H1 (cell line): ENCODE measurements at regions not wholly inside any gene's neighbourhood (a gene's known extent, or its start where the extent isn't known, plus 50 kb on each side); places are given as distances from the start of the nearest gene placed in this dataset.

Source experiments
- CTCF ChIA-PET: fragments of 300-600 bp; sonication (Branson Sonifier 250); formaldehyde crosslinking; loops from one replicate; lab custom pipeline; 2021; ENCODE audit not compliant: partially characterized antibody; lab: Charles Lee
- POLR2A ChIA-PET: fragments of 300-600 bp; sonication (Branson Sonifier 250); formaldehyde crosslinking; loops from one replicate; lab custom pipeline; 2021; ENCODE audit warnings: inconsistent platforms; ENCODE audit not compliant: partially characterized antibody; lab: Charles Lee
- DNase-seq, 2 experiments: peaks; one replicate each; pipeline versions ENCODE4 v3.0.0 to v3.0.0-alpha.2; 2010 to 2022; ENCODE audit warnings: low spot score in 2 of 2, low read depth in 1 of 2, mixed read lengths in 1 of 2
- FAIRE-seq: peaks from 2 replicates; lab custom pipeline; 2011; peaks lifted over from hg19 to GRCh38; lab: Jason Lieb, UNC
- H2AFZ ChIP-seq: 2 replicates; pipeline ENCODE4 v1.8.1; 2012; ENCODE audit warnings: low read length, inconsistent platforms
- H2AK5ac ChIP-seq: 2 replicates; pipeline ENCODE4 v1.6.1; 2013; ENCODE audit warnings: low read depth, low read length
- H2BK120ac ChIP-seq: replicated peaks from 2 replicates; pipeline ENCODE3; 2013; ENCODE audit warnings: low read depth, low read length, inconsistent platforms
- H2BK12ac ChIP-seq: 2 replicates; pipeline ENCODE4 v1.6.1; 2013; ENCODE audit warnings: low read depth, low read length
- H2BK15ac ChIP-seq: 2 replicates; pipeline ENCODE4 v1.6.1; 2013; ENCODE audit warnings: low read length
- H2BK20ac ChIP-seq: 2 replicates; pipeline ENCODE4 v1.6.1; 2013; ENCODE audit warnings: low read length
- H2BK5ac ChIP-seq: 2 replicates; pipeline ENCODE4 v1.6.1; 2013; ENCODE audit warnings: low read depth, low read length
- H3K14ac ChIP-seq: 2 replicates; pipeline ENCODE4 v1.6.1; 2013; ENCODE audit warnings: inconsistent platforms; ENCODE audit not compliant: insufficient read length
- H3K18ac ChIP-seq: 2 replicates; pipeline ENCODE4 v1.6.1; 2013; ENCODE audit warnings: low read length; ENCODE audit errors: extremely low read depth
- H3K23ac ChIP-seq: 2 replicates; pipeline ENCODE4 v1.6.1; 2013; ENCODE audit warnings: inconsistent platforms; ENCODE audit not compliant: insufficient read length
- H3K23me2 ChIP-seq: 2 replicates; pipeline ENCODE4 v1.6.1; 2013; ENCODE audit warnings: low read depth, low read length
- H3K27ac ChIP-seq: 2 replicates; pipeline ENCODE4 v1.6.1; 2011; ENCODE audit warnings: low read depth, low read length, inconsistent platforms
- H3K27me3 ChIP-seq, 4 experiments: replicated peaks in 1 of 4; 1 replicate in 1 of 4; 2 replicates in 3 of 4; pipeline versions ENCODE4 v1.6.1 to v1.8.1; 2011 to 2013; ENCODE audit warnings: low read length in 3 of 4, mild to moderate bottlenecking in 3 of 4, inconsistent platforms in 2 of 4, mixed read lengths in 2 of 4, moderate library complexity in 1 of 4; ENCODE audit not compliant: control insufficient read depth in 3 of 4, insufficient read depth in 3 of 4; ENCODE audit errors: extremely low read depth in 1 of 4
- H3K36me3 ChIP-seq, 4 experiments: 2 replicates each; pipeline versions ENCODE4 v1.6.1 to v1.8.1; 2011 to 2013; ENCODE audit warnings: mild to moderate bottlenecking in 4 of 4, low read length in 3 of 4, moderate library complexity in 2 of 4, control low read depth in 1 of 4, inconsistent platforms in 1 of 4; ENCODE audit not compliant: insufficient read depth in 4 of 4, control insufficient read depth in 2 of 4
- H3K4ac ChIP-seq: replicated peaks from 2 replicates; pipeline ENCODE3; 2013; ENCODE audit warnings: low read length, low read depth, mixed read lengths, inconsistent platforms; ENCODE audit not compliant: insufficient read length
- H3K4me1 ChIP-seq, 4 experiments: replicated peaks in 1 of 4; 1 replicate in 1 of 4; 2 replicates in 3 of 4; pipeline versions ENCODE4 v1.6.1 to v1.8.1; 2011 to 2013; ENCODE audit warnings: low read length in 3 of 4, inconsistent platforms in 2 of 4, mixed read lengths in 1 of 4; ENCODE audit not compliant: insufficient read depth in 4 of 4, control insufficient read depth in 3 of 4
- H3K4me2 ChIP-seq, 2 experiments: 2 replicates each; pipeline versions ENCODE4 v1.6.1 to v1.8.1; 2011 to 2013; ENCODE audit warnings: low read depth in 2 of 2, low read length in 2 of 2, control low read depth in 1 of 2, inconsistent platforms in 1 of 2, mild to moderate bottlenecking in 1 of 2; ENCODE audit not compliant: insufficient read depth in 1 of 2
- H3K4me3 ChIP-seq, 4 experiments: fragments of 200-600, 300-600 bp in 1 of 4; sonication (generic), shearing (Covaris generic), sonication (Bioruptor Twin) in 1 of 4; 2 replicates each; pipeline versions ENCODE4 v1.5.1 to v1.8.1; 2011 to 2016; ENCODE audit warnings: low read length in 4 of 4, low read depth in 3 of 4, control low read depth in 2 of 4, inconsistent platforms in 2 of 4, mild to moderate bottlenecking in 2 of 4, mixed read lengths in 1 of 4, moderate library complexity in 1 of 4; ENCODE audit not compliant: insufficient read depth in 2 of 4; ENCODE audit errors: extremely low read depth in 1 of 4
- H3K56ac ChIP-seq: replicated peaks from 2 replicates; pipeline ENCODE3; 2013; ENCODE audit warnings: low read depth, mild to moderate bottlenecking, mixed read lengths, low read length, inconsistent platforms; ENCODE audit not compliant: insufficient read length
- H3K79me1 ChIP-seq: 2 replicates; pipeline ENCODE4 v1.6.1; 2013; ENCODE audit warnings: low read depth, low read length, control low read depth
- H3K79me2 ChIP-seq, 2 experiments: 2 replicates each; pipeline versions ENCODE4 v1.6.1 to v1.8.1; 2012 to 2013; ENCODE audit warnings: low read length in 2 of 2, mild to moderate bottlenecking in 2 of 2, inconsistent platforms in 1 of 2; ENCODE audit not compliant: insufficient read depth in 2 of 2, control insufficient read depth in 1 of 2
- H3K9ac ChIP-seq, 4 experiments: replicated peaks in 1 of 4; 1 replicate in 1 of 4; 2 replicates in 3 of 4; pipeline versions ENCODE4 v1.6.1 to v1.8.1; 2011 to 2013; ENCODE audit warnings: low read depth in 3 of 4, low read length in 3 of 4, control low read depth in 2 of 4, mild to moderate bottlenecking in 2 of 4, moderate library complexity in 2 of 4, inconsistent platforms in 1 of 4; ENCODE audit errors: extremely low read depth in 1 of 4
- H3K9me3 ChIP-seq, 2 experiments: 2 replicates each; pipeline versions ENCODE4 v1.6.1 to v1.8.1; 2012 to 2013; ENCODE audit warnings: mild to moderate bottlenecking in 2 of 2, moderate library complexity in 2 of 2, control low read depth in 1 of 2, inconsistent platforms in 1 of 2, low read depth in 1 of 2, low read length in 1 of 2, mixed read lengths in 1 of 2; ENCODE audit not compliant: insufficient read depth in 2 of 2
- H4K20me1 ChIP-seq, 2 experiments: replicated peaks in 1 of 2; 2 replicates each; pipeline versions ENCODE3 to v1.8.1; 2011 to 2013; ENCODE audit warnings: inconsistent platforms in 2 of 2, low read length in 2 of 2, mild to moderate bottlenecking in 1 of 2; ENCODE audit not compliant: insufficient read depth in 2 of 2, control insufficient read depth in 1 of 2
- H4K5ac ChIP-seq: 2 replicates; pipeline ENCODE4 v1.6.1; 2013; ENCODE audit warnings: low read length, low read depth, mixed read lengths, inconsistent platforms; ENCODE audit not compliant: insufficient read length
- H4K8ac ChIP-seq: 2 replicates; pipeline ENCODE4 v1.8.0; 2013; ENCODE audit warnings: mild to moderate bottlenecking, moderate library complexity, low read length, inconsistent platforms; ENCODE audit not compliant: insufficient read depth; ENCODE audit errors: extremely low read depth
- H4K91ac ChIP-seq: replicated peaks from 2 replicates; pipeline ENCODE3; 2013; ENCODE audit warnings: low read length, mixed read lengths, inconsistent platforms; ENCODE audit not compliant: insufficient read length
- BRCA1 ChIP-seq: IDR thresholded peaks from 2 replicates; pipeline ENCODE4 v1.6.1; 2012; ENCODE audit warnings: low read depth, low read length, improper control_type of control experiment
- EGR1 ChIP-seq: IDR thresholded peaks from 2 replicates; pipeline ENCODE4 v1.6.1; 2011; ENCODE audit warnings: low read depth, low read length, borderline replicate concordance
- GABPA ChIP-seq: IDR thresholded peaks from 2 replicates; pipeline ENCODE4 v1.6.1; 2011; ENCODE audit warnings: mild to moderate bottlenecking, low read length, moderate library complexity, borderline replicate concordance; ENCODE audit not compliant: insufficient read depth
- RXRA ChIP-seq: IDR thresholded peaks from 2 replicates; pipeline ENCODE4 v1.6.1; 2011; ENCODE audit warnings: low read depth, mild to moderate bottlenecking, low read length, moderate library complexity; ENCODE audit not compliant: insufficient read depth
- SAP30 ChIP-seq: fragments of 300-600 bp; sonication (generic); IDR thresholded peaks from 2 replicates; pipeline ENCODE4 v1.7.1; 2012; ENCODE audit warnings: low read length, moderate library complexity, mild to moderate bottlenecking, inconsistent platforms; ENCODE audit not compliant: insufficient read depth, insufficient replicate concordance
- WGBS, 2 experiments: shearing (Covaris generic) in 1 of 2; methylation state at CpG; one replicate each; pipeline versions ENCODE4 v1.1.6 to v1.1.7; 2013 to 2015; ENCODE audit warnings: low lambda C conversion rate in 2 of 2, mixed read lengths in 2 of 2, inconsistent platforms in 1 of 2, low coverage in 1 of 2, missing lambda C conversion rate in 1 of 2; ENCODE audit not compliant: insufficient replicate concordance in 2 of 2, insufficient coverage in 1 of 2, insufficient read length in 1 of 2; ENCODE audit errors: extremely low coverage in 1 of 2, missing lambda C conversion rate in 1 of 2; 5-methylcytosine and 5-hydroxymethylcytosine counted together

DNA sequence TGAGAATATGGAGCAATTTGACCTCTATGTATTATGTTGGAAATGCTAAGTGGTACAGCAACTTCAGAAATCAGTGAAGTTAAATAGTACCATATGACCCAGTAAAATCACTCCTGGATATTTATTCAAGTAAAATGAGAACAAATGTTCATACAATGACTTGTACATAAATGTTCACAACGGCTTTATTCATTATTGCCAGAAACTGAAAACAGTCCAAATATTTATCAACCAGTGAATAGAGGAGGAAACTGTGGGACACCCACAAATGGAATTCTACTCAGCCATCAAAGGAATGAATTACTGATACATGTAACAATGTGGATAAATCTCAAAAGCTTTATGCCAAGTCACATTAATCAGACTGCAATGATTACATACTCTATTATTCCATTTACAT is 416.3 kb downstream of the AASDHPPT start:
- Histone ChIP-seq H3K36me3 (no peaks in the 10 kb centered on the region), H2BK12ac (no peak overlapping the region), H2BK20ac (no peak overlapping the region), H3K4me3 (no peak overlapping the region), H4K20me1 (no peaks in the 10 kb centered on the region), H2BK120ac (no peak overlapping the region), H2BK5ac (no peak overlapping the region), H3K27me3 (no peaks in the 10 kb centered on the region), H2AFZ (no peak overlapping the region), H3K9me3 (no peaks in the 10 kb centered on the region), H2AK5ac (no peak overlapping the region), H2BK15ac (no peak overlapping the region), H4K8ac (no peak overlapping the region), H3K56ac (no peak overlapping the region), H4K5ac (no peak overlapping the region), H4K91ac (no peak overlapping the region), H3K79me1 (no peaks in the 10 kb centered on the region), H3K14ac (no peak overlapping the region), H3K23me2 (no peaks in the 10 kb centered on the region), H3K27ac (no peak overlapping the region), H3K9ac (no peak overlapping the region), H3K18ac (no peak overlapping the region), H3K23ac (no peak overlapping the region), H3K4ac (no peak overlapping the region), H3K79me2 (no peaks in the 10 kb centered on the region), H3K4me2 (no peak overlapping the region), H3K4me1 (no peaks in the 10 kb centered on the region)
- no peak for TF ChIP-seq BRCA1
- TF ChIP-seq EGR1: no peak
- no peak for TF ChIP-seq RXRA
- no peak for TF ChIP-seq SAP30
- no peak for TF ChIP-seq GABPA
- ChIA-PET CTCF (no interaction called here), POLR2A (no interaction called here)
- FAIRE-seq (no peak), DNase-seq (no peak)
- WGBS, 2 experiments: 97% methylated on average over 1 of the region's 1 CpG; no CpG with 5 or more reads in 1 of the 2 experiments
